DOHH2 (cell line): ENCODE measurements at regions not wholly inside any gene's neighbourhood (a gene's known extent, or its start where the extent isn't known, plus 50 kb on each side); places are given as distances from the start of the nearest gene placed in this dataset.

ENCODE experiments used
- H3F3A ChIP-seq: fragments of 200-600 bp; sonication (generic), shearing (Covaris generic); 2 replicates; pipeline ENCODE4 v1.6.0; 2016; ENCODE audit warnings: antibody characterized with exemption, mild to moderate bottlenecking; ENCODE audit not compliant: control insufficient read depth, insufficient read depth
- H3K27ac ChIP-seq: fragments of 200-600 bp; sonication (generic); 2 replicates; pipeline ENCODE4 v1.5.1; 2014; ENCODE audit warnings: low read depth, mild to moderate bottlenecking, low read length, moderate library complexity
- H3K27me3 ChIP-seq: fragments of 200-600 bp; sonication (generic); 2 replicates; pipeline ENCODE4 v1.6.1; 2014; ENCODE audit warnings: mild to moderate bottlenecking, low read length, mixed read lengths; ENCODE audit not compliant: control insufficient read depth
- H3K36me3 ChIP-seq: fragments of 200-600 bp; sonication (generic); 2 replicates; pipeline ENCODE4 v1.6.1; 2014; ENCODE audit warnings: mild to moderate bottlenecking, low read length, moderate library complexity, mixed read lengths; ENCODE audit not compliant: control insufficient read depth
- H3K4me1 ChIP-seq: fragments of 200-600 bp; sonication (generic); 2 replicates; pipeline ENCODE4 v1.6.1; 2014; ENCODE audit warnings: mild to moderate bottlenecking, low read length, mixed read lengths; ENCODE audit not compliant: control insufficient read depth
- H3K4me2 ChIP-seq: fragments of 200-600 bp; sonication (generic); 2 replicates; pipeline ENCODE4 v1.6.0; 2014; ENCODE audit warnings: mild to moderate bottlenecking, low read length, moderate library complexity
- H3K4me3 ChIP-seq: fragments of 200-600 bp; sonication (generic); 2 replicates; pipeline ENCODE4 v1.5.1; 2014; ENCODE audit warnings: mild to moderate bottlenecking, low read length, mixed read lengths
- H3K79me2 ChIP-seq: fragments of 200-600 bp; sonication (generic); 2 replicates; pipeline ENCODE4 v1.6.1; 2014; ENCODE audit warnings: mild to moderate bottlenecking, low read length, mixed read lengths; ENCODE audit not compliant: control insufficient read depth
- H3K9me2 ChIP-seq: fragments of 200-600 bp; sonication (generic); replicated peaks from 2 replicates; pipeline ENCODE4 v1.6.1; 2014; ENCODE audit warnings: mild to moderate bottlenecking, low read length, mixed read lengths; ENCODE audit not compliant: control insufficient read depth
- H3K9me3 ChIP-seq: fragments of 200-600 bp; sonication (generic); 2 replicates; pipeline ENCODE4 v1.6.1; 2014; ENCODE audit warnings: antibody characterized with exemption, low read length, mixed read lengths; ENCODE audit not compliant: control insufficient read depth, insufficient read depth
- H4K20me1 ChIP-seq: fragments of 200-600 bp; sonication (generic); 2 replicates; pipeline ENCODE4 v1.6.0; 2014; ENCODE audit warnings: low read depth, mild to moderate bottlenecking, antibody characterized with exemption, low read length, moderate library complexity; ENCODE audit not compliant: control insufficient read depth, insufficient read depth
- EZH2phosphoT487 ChIP-seq: fragments of 200-600 bp; sonication (generic); IDR thresholded peaks from 2 replicates; pipeline ENCODE4 v1.6.1; 2017; ENCODE audit warnings: borderline replicate concordance, mild to moderate bottlenecking, antibody characterized with exemption, low read length, moderate library complexity, mixed read lengths
- TF ChIP-seq, protein P1 (sequence below): fragments of 200-600 bp; sonication (generic); IDR thresholded peaks from one replicate; pipeline ENCODE4 v1.5.1; 2014; ENCODE audit warnings: antibody characterized with exemption, mild to moderate bottlenecking, low read depth, low read length; ENCODE audit not compliant: poor library complexity, severe bottlenecking

- Histone ChIP-seq H3K4me1 (peaks cover 91% of the 10 kb centered on the region), H3F3A (peaks cover 24% of the 10 kb centered on the region), H3K9me2 (no peaks in the 10 kb centered on the region), H3K4me2 (peak overlapping the region; percentile 24; the same call in 1 of the 2 replicates), H3K9me3 (peaks cover 6% of the 10 kb centered on the region; the same call in 1 of the 2 replicates), H3K27ac (peak overlapping the region; percentile 98), H4K20me1 (no peaks in the 10 kb centered on the region), H3K27me3 (no peaks in the 10 kb centered on the region), H3K4me3 (peak overlapping the region; percentile 27; the same call in 1 of the 2 replicates), H3K79me2 (no peaks in the 10 kb centered on the region), H3K36me3 (peaks cover 70% of the 10 kb centered on the region)
- TF ChIP-seq, protein P1, sequence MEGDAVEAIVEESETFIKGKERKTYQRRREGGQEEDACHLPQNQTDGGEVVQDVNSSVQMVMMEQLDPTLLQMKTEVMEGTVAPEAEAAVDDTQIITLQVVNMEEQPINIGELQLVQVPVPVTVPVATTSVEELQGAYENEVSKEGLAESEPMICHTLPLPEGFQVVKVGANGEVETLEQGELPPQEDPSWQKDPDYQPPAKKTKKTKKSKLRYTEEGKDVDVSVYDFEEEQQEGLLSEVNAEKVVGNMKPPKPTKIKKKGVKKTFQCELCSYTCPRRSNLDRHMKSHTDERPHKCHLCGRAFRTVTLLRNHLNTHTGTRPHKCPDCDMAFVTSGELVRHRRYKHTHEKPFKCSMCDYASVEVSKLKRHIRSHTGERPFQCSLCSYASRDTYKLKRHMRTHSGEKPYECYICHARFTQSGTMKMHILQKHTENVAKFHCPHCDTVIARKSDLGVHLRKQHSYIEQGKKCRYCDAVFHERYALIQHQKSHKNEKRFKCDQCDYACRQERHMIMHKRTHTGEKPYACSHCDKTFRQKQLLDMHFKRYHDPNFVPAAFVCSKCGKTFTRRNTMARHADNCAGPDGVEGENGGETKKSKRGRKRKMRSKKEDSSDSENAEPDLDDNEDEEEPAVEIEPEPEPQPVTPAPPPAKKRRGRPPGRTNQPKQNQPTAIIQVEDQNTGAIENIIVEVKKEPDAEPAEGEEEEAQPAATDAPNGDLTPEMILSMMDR, result no peak
- no peak for TF ChIP-seq EZH2phosphoT487
Measured at GRCh38 chr11:26088391-26088790, 243.5 kb upstream of the ANO3 start.

DNA sequence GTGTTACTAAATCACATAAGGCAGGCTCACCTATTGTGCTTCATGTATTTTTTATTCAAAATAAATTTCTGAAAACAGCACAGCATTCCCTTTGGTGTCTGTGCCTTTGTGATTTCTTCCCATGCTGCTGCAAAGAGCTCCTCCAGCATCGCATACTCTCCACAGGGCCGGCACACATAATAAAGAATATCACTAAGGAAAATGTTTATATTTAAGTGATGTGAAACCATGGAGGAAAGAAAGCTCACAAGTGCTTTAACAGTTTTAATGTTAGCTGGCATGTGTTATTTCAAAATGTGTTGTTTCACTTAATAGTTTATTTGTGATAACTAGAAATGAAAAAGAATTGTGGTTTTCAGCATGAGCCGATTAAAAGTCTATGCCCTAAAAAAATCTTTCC, 241.3 kb upstream of the ANO3 start:
- no peaks in the 10 kb centered on the region for H4K20me1 ChIP-seq
- no peak overlapping the region for H3K27ac ChIP-seq
- H3K27me3 ChIP-seq, result no peaks in the 10 kb centered on the region

GRCh38 chr11:26093206-26093605, 238.7 kb upstream of the ANO3 start:
- no peaks in the 10 kb centered on the region for H3K79me2 ChIP-seq
- H3K9me3 ChIP-seq, result peaks cover 11% of the 10 kb centered on the region
- H3K9me2 ChIP-seq, result no peaks in the 10 kb centered on the region
- H3K27me3 ChIP-seq, result no peaks in the 10 kb centered on the region
- TF ChIP-seq, protein P1, result no peak
- TF ChIP-seq EZH2phosphoT487, result no peak
- H3K4me1 ChIP-seq, result peaks cover 53% of the 10 kb centered on the region
- H3K4me3 ChIP-seq, result peak overlapping the region; percentile 25; the same call in 1 of the 2 replicates
- H3F3A ChIP-seq, result peaks cover 3% of the 10 kb centered on the region; the same call in 1 of the 2 replicates
- peak overlapping the region; percentile 45 for H3K4me2 ChIP-seq
- no peaks in the 10 kb centered on the region for H4K20me1 ChIP-seq
- H3K36me3 ChIP-seq, result peaks cover 37% of the 10 kb centered on the region
- peak overlapping the region; percentile 50 for H3K27ac ChIP-seq

More for the DNA sequence above, 241.3 kb upstream of the ANO3 start:
- Histone ChIP-seq H3F3A (peaks cover 24% of the 10 kb centered on the region), H3K9me3 (peaks cover 11% of the 10 kb centered on the region), H3K79me2 (no peaks in the 10 kb centered on the region), H3K4me2 (no peak overlapping the region), H3K4me3 (no peak overlapping the region), H3K36me3 (peaks cover 58% of the 10 kb centered on the region), H3K4me1 (peaks cover 78% of the 10 kb centered on the region), H3K9me2 (no peaks in the 10 kb centered on the region)
- TF ChIP-seq EZH2phosphoT487, result no peak
- TF ChIP-seq, protein P1, result no peak
